ENCODE measurements at regions not wholly inside any gene's neighbourhood (a gene's known extent, or its start where the extent isn't known, plus 50 kb on each side); places are given as distances from the start of the nearest gene placed in this dataset.

DNA sequence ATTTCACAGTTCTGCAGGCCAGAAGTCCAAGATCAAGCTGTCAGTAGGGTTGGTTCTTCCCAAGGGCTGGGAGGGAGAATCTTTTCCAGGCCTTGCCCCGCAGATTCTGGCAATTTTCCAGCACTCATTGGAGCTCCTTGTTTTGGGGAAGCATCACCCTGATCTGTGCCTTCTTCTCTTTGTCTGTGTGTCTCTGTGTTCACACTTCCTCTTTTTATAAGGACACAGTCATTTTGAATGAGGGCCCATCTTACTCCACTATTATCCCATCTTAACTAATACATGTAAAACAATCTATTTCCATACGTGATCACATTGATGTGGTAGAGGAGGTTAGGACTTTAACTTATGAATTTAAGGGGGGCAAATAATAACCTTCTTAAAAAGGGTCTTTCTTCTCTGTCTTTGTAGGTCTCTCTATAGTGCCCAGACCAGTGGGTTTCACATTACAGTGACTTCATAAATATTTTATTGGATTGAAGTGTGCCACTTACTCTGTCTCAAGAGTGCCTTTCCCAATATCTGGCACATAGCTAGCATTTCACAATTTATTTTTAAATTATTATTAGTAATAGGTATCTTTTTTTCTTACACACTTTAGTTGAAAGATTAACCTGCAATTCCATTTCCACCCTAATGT, 68.9 kb upstream of the CBLN2 start:
- H3K4me2 ChIP-seq (ENCODE audit: insufficient read depth, low read length) = no peak overlapping the region
- H3K27me3 ChIP-seq (ENCODE audit: control insufficient read depth in 2 of 2, insufficient read depth in 2 of 2, low read length in 2 of 2) = no peaks in the 10 kb centered on the region
- no peaks in the 10 kb centered on the region for H4K20me1 ChIP-seq (replicated peaks; ENCODE audit: control insufficient read depth, extremely low read depth, insufficient read depth, low read length)
- no TSS peak for BruUV-seq (replicated peaks)
- no peaks in the 10 kb centered on the region for H3K79me2 ChIP-seq (ENCODE audit: control insufficient read depth, insufficient read depth, low read length)
- H3K36me3 ChIP-seq (ENCODE audit: control insufficient read depth in 2 of 2, extremely low read depth in 1 of 2, insufficient read depth in 2 of 2, low read length in 2 of 2) = no peaks in the 10 kb centered on the region
- H3K4me1 ChIP-seq (ENCODE audit: control insufficient read depth, extremely low read depth, insufficient read depth, low read length) = no peaks in the 10 kb centered on the region
- ChIA-PET CTCF (no interaction called here), POLR2A (no interaction called here)
- no peaks in the 10 kb centered on the region for H3K9me1 ChIP-seq (replicated peaks; ENCODE audit: control insufficient read depth, extremely low read depth, insufficient read depth, low read length)
- dilution Hi-C loops (cut with MboI; ENCODE audit: extremely low pct_ligation_motif_present, low sequenced_read_pairs) (no loop called here), intact Hi-C loops (cut with micrococcal nuclease) (no loop called here)
- H2AFZ ChIP-seq (ENCODE audit: low read depth, low read length) = no peak overlapping the region
- FAIRE-seq (no peak), DNase-seq (ENCODE audit: low read depth, low spot score) (no peak)
- no peak overlapping the region for H3K9ac ChIP-seq (replicated peaks; ENCODE audit: extremely low read depth, insufficient read depth, low read length)
- H3K9me3 ChIP-seq (replicated peaks; ENCODE audit: control insufficient read depth, insufficient read depth, low read length) = no peaks in the 10 kb centered on the region
- no peak overlapping the region for H3K4me3 ChIP-seq (replicated peaks in 1 of 3; ENCODE audit: insufficient read depth in 1 of 3, low read depth in 1 of 3, low read length in 3 of 3)
- TF ChIP-seq JUN (IDR thresholded peaks at IDR 0.05; ENCODE audit: borderline replicate concordance, insufficient read depth, insufficient read length, low read depth) (no peak), MYC (IDR thresholded peaks at IDR 0.05; ENCODE audit: low read depth, low read length) (no peak), EZH2 (IDR thresholded peaks at IDR 0.05; ENCODE audit: borderline replicate concordance, low read depth, low read length, severe bottlenecking) (no peak), POLR2AphosphoS5 (IDR thresholded peaks at IDR 0.05; ENCODE audit: insufficient read depth, low read depth, low read length) (no peak), GATA2 (IDR thresholded peaks at IDR 0.05; ENCODE audit: insufficient read depth, insufficient read length, low read depth, low read length) (no peak), FOS (IDR thresholded peaks at IDR 0.05; ENCODE audit: borderline replicate concordance, insufficient read depth, low read length) (no peak), POLR2A (IDR thresholded peaks at IDR 0.05; ENCODE audit: low read depth, low read length) (no peak)
- TF ChIP-seq, protein P1, sequence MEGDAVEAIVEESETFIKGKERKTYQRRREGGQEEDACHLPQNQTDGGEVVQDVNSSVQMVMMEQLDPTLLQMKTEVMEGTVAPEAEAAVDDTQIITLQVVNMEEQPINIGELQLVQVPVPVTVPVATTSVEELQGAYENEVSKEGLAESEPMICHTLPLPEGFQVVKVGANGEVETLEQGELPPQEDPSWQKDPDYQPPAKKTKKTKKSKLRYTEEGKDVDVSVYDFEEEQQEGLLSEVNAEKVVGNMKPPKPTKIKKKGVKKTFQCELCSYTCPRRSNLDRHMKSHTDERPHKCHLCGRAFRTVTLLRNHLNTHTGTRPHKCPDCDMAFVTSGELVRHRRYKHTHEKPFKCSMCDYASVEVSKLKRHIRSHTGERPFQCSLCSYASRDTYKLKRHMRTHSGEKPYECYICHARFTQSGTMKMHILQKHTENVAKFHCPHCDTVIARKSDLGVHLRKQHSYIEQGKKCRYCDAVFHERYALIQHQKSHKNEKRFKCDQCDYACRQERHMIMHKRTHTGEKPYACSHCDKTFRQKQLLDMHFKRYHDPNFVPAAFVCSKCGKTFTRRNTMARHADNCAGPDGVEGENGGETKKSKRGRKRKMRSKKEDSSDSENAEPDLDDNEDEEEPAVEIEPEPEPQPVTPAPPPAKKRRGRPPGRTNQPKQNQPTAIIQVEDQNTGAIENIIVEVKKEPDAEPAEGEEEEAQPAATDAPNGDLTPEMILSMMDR (IDR thresholded peaks at IDR 0.05; ENCODE audit: extremely low read depth in 1 of 2, insufficient read depth in 1 of 2, low read depth in 1 of 2, low read length in 2 of 2) = no peak
- TF ChIP-seq, protein P2, sequence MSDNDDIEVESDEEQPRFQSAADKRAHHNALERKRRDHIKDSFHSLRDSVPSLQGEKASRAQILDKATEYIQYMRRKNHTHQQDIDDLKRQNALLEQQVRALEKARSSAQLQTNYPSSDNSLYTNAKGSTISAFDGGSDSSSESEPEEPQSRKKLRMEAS (IDR thresholded peaks at IDR 0.05; ENCODE audit: insufficient read depth, insufficient read length) = no peak
- no peak overlapping the region for H3K27ac ChIP-seq (ENCODE audit: insufficient read depth, low read depth, low read length)

All from endothelial cell of umbilical vein (primary cell).